Dendritic cell treated with granulocyte-macrophage colony-stimulating factor and Interleukin-4, amounts not matched to agents 40 ng/mL and 50 ng/mL, for 4 days (primary cell): ENCODE measurements at regions not wholly inside any gene's neighbourhood (a gene's known extent, or its start where the extent isn't known, plus 50 kb on each side); places are given as distances from the start of the nearest gene placed in this dataset.

Source experiments
- H3K27ac Mint-ChIP-seq: one replicate; pipeline ENCODE4 v1.8.0; 2022; ENCODE audit warnings: mild to moderate bottlenecking, mixed read lengths
- H3K27me3 Mint-ChIP-seq: one replicate; pipeline ENCODE4 v1.8.0; 2022; ENCODE audit warnings: mild to moderate bottlenecking, mixed read lengths
- H3K36me3 Mint-ChIP-seq: one replicate; pipeline ENCODE4 v1.8.0; 2022; ENCODE audit warnings: low read depth, mixed read lengths
- H3K4me1 Mint-ChIP-seq: one replicate; pipeline ENCODE4 v1.8.0; 2022; ENCODE audit warnings: low read depth, mixed read lengths
- H3K4me3 Mint-ChIP-seq: one replicate; pipeline ENCODE4 v1.8.0; 2022; ENCODE audit warnings: mild to moderate bottlenecking, moderate library complexity, mixed read lengths
- H3K9me3 Mint-ChIP-seq: one replicate; pipeline ENCODE4 v1.8.0; 2022; ENCODE audit warnings: mixed read lengths
- intact Hi-C: fragments of 100-400 bp; cut with micrococcal nuclease; formaldehyde crosslinking; loops from one replicate; pipeline ENCODE4 v1.15.0; 2022

- intact Hi-C loops = no loop called here
- Mint-ChIP-seq H3K27me3 (no peaks in the 10 kb centered on the region), H3K9me3 (no peaks in the 10 kb centered on the region), H3K27ac (no peak overlapping the region), H3K4me1 (peaks cover 20% of the 10 kb centered on the region), H3K36me3 (no peaks in the 10 kb centered on the region), H3K4me3 (no peak overlapping the region)
Observed at GRCh38 chr16:66231452-66232160, 134.9 kb upstream of the CDH5 start.

GRCh38 chr16:66229651-66230050 is 136.8 kb upstream of the CDH5 start:
- H3K4me3 Mint-ChIP-seq = no peak overlapping the region
- H3K9me3 Mint-ChIP-seq = no peaks in the 10 kb centered on the region
- intact Hi-C loops = no loop called here
- no peak overlapping the region for H3K27ac Mint-ChIP-seq
- H3K27me3 Mint-ChIP-seq = no peaks in the 10 kb centered on the region
- H3K36me3 Mint-ChIP-seq = no peaks in the 10 kb centered on the region
- peaks cover 24% of the 10 kb centered on the region for H3K4me1 Mint-ChIP-seq

- Mint-ChIP-seq H3K4me1 (peaks cover 32% of the 10 kb centered on the region), H3K36me3 (no peaks in the 10 kb centered on the region), H3K9me3 (no peaks in the 10 kb centered on the region), H3K27ac (no peak overlapping the region), H3K4me3 (no peak overlapping the region), H3K27me3 (no peaks in the 10 kb centered on the region)
- intact Hi-C loops = no loop called here
Observed at GRCh38 chr16:66228792-66229191, 137.7 kb upstream of the CDH5 start.

GRCh38 chr16:66227766-66228530 is 138.5 kb upstream of the CDH5 start:
- Mint-ChIP-seq H3K9me3 (no peaks in the 10 kb centered on the region), H3K27me3 (no peaks in the 10 kb centered on the region), H3K27ac (no peak overlapping the region), H3K36me3 (no peaks in the 10 kb centered on the region), H3K4me3 (no peak overlapping the region), H3K4me1 (peaks cover 40% of the 10 kb centered on the region)
- intact Hi-C loops = no loop called here

GRCh38 chr16:66226762-66227161 is 139.7 kb upstream of the CDH5 start:
- Mint-ChIP-seq H3K4me1 (peaks cover 40% of the 10 kb centered on the region), H3K4me3 (no peak overlapping the region), H3K27me3 (peaks cover 2% of the 10 kb centered on the region), H3K36me3 (no peaks in the 10 kb centered on the region), H3K27ac (no peak overlapping the region), H3K9me3 (no peaks in the 10 kb centered on the region)
- intact Hi-C loops = no loop called here

GRCh38 chr16:66225696-66226095 is 140.8 kb upstream of the CDH5 start:
- Mint-ChIP-seq H3K27me3 (peaks cover 2% of the 10 kb centered on the region), H3K4me1 (peaks cover 42% of the 10 kb centered on the region), H3K9me3 (no peaks in the 10 kb centered on the region), H3K4me3 (no peak overlapping the region), H3K36me3 (no peaks in the 10 kb centered on the region), H3K27ac (no peak overlapping the region)
- intact Hi-C loops = no loop called here

- intact Hi-C loops = no loop called here
- H3K27me3 Mint-ChIP-seq = peaks cover 2% of the 10 kb centered on the region
- H3K4me1 Mint-ChIP-seq = peaks cover 41% of the 10 kb centered on the region
- H3K36me3 Mint-ChIP-seq = no peaks in the 10 kb centered on the region
- no peaks in the 10 kb centered on the region for H3K9me3 Mint-ChIP-seq
- H3K4me3 Mint-ChIP-seq = no peak overlapping the region
- no peak overlapping the region for H3K27ac Mint-ChIP-seq
Observed at GRCh38 chr16:66224626-66225025, 141.9 kb upstream of the CDH5 start.

- Mint-ChIP-seq H3K4me3 (no peak overlapping the region), H3K27ac (no peak overlapping the region)
Observed at GRCh38 chr16:66224186-66224585, 142.3 kb upstream of the CDH5 start.

GRCh38 chr16:66223176-66223780 is 143.2 kb upstream of the CDH5 start:
- intact Hi-C loops = no loop called here
- Mint-ChIP-seq H3K27me3 (peaks cover 2% of the 10 kb centered on the region), H3K9me3 (no peaks in the 10 kb centered on the region), H3K27ac (no peak overlapping the region), H3K4me3 (no peak overlapping the region), H3K4me1 (peaks cover 31% of the 10 kb centered on the region), H3K36me3 (no peaks in the 10 kb centered on the region)

More at GRCh38 chr16:66224186-66224585, 142.3 kb upstream of the CDH5 start:
- Mint-ChIP-seq H3K4me1 (peaks cover 40% of the 10 kb centered on the region), H3K27me3 (peaks cover 2% of the 10 kb centered on the region), H3K36me3 (no peaks in the 10 kb centered on the region), H3K9me3 (no peaks in the 10 kb centered on the region)
- intact Hi-C loops = no loop called here

GRCh38 chr16:66222756-66223155 is 143.7 kb upstream of the CDH5 start:
- intact Hi-C loops = no loop called here
- Mint-ChIP-seq H3K27me3 (peaks cover 2% of the 10 kb centered on the region), H3K9me3 (no peaks in the 10 kb centered on the region), H3K27ac (no peak overlapping the region), H3K36me3 (no peaks in the 10 kb centered on the region), H3K4me1 (peaks cover 26% of the 10 kb centered on the region), H3K4me3 (no peak overlapping the region)

GRCh38 chr16:66220702-66221101 is 145.8 kb upstream of the CDH5 start:
- no peak overlapping the region for H3K4me3 Mint-ChIP-seq
- intact Hi-C loops = no loop called here
- peaks cover 2% of the 10 kb centered on the region for H3K27me3 Mint-ChIP-seq

GRCh38 chr16:66219491-66219890 is 147.0 kb upstream of the CDH5 start:
- Mint-ChIP-seq H3K27ac (no peak overlapping the region), H3K4me1 (peaks cover 21% of the 10 kb centered on the region)
- intact Hi-C loops = no loop called here

More at GRCh38 chr16:66220702-66221101, 145.8 kb upstream of the CDH5 start:
- H3K9me3 Mint-ChIP-seq = no peaks in the 10 kb centered on the region
- H3K4me1 Mint-ChIP-seq = peaks cover 26% of the 10 kb centered on the region
- H3K27ac Mint-ChIP-seq = no peak overlapping the region
- H3K36me3 Mint-ChIP-seq = no peaks in the 10 kb centered on the region

GRCh38 chr16:66212428-66212827 is 154.1 kb upstream of the CDH5 start:
- intact Hi-C loops = no loop called here
- peaks cover 10% of the 10 kb centered on the region for H3K4me1 Mint-ChIP-seq
- no peak overlapping the region for H3K27ac Mint-ChIP-seq
- H3K36me3 Mint-ChIP-seq = no peaks in the 10 kb centered on the region
- no peaks in the 10 kb centered on the region for H3K27me3 Mint-ChIP-seq
- H3K9me3 Mint-ChIP-seq = no peaks in the 10 kb centered on the region
- no peak overlapping the region for H3K4me3 Mint-ChIP-seq

More at GRCh38 chr16:66219491-66219890, 147.0 kb upstream of the CDH5 start:
- H3K4me3 Mint-ChIP-seq = no peak overlapping the region
- H3K9me3 Mint-ChIP-seq = no peaks in the 10 kb centered on the region
- peaks cover 2% of the 10 kb centered on the region for H3K27me3 Mint-ChIP-seq
- H3K36me3 Mint-ChIP-seq = no peaks in the 10 kb centered on the region

- no peaks in the 10 kb centered on the region for H3K27me3 Mint-ChIP-seq
- H3K4me1 Mint-ChIP-seq = peaks cover 18% of the 10 kb centered on the region
- no peaks in the 10 kb centered on the region for H3K9me3 Mint-ChIP-seq
- intact Hi-C loops = no loop called here
- no peaks in the 10 kb centered on the region for H3K36me3 Mint-ChIP-seq
- H3K27ac Mint-ChIP-seq = no peak overlapping the region
- no peak overlapping the region for H3K4me3 Mint-ChIP-seq
Observed at GRCh38 chr16:66211651-66212050, 154.8 kb upstream of the CDH5 start.
